SK-N-SH (cell line): ENCODE measurements at regions not wholly inside any gene's neighbourhood (a gene's known extent, or its start where the extent isn't known, plus 50 kb on each side); places are given as distances from the start of the nearest gene placed in this dataset.

Source experiments
- CTCF ChIA-PET: fragments of 300-600, 350-600 bp; formaldehyde crosslinking; extraction: SDS; loops from one replicate; lab custom pipeline; 2021; lab: Yijun Ruan, JAX
- POLR2A ChIA-PET: fragments of 350-600 bp; sonication (Branson Sonifier 250); formaldehyde crosslinking; extraction: SDS; loops from one replicate; lab custom pipeline; 2020; ENCODE audit warnings: antibody characterized with exemption, inconsistent platforms; lab: Yijun Ruan, JAX
- DNase-seq: peaks from one replicate; pipeline ENCODE4 v3.0.0; 2012
- H2AFZ ChIP-seq: fragments of 200-600 bp; sonication (generic); 2 replicates; pipeline ENCODE4 v1.8.1; 2016; ENCODE audit warnings: antibody characterized with exemption, mild to moderate bottlenecking, low read depth
- H3F3A ChIP-seq: fragments of 200-600 bp; sonication (generic); replicated peaks from 2 replicates; pipeline ENCODE3; 2016; ENCODE audit warnings: antibody characterized with exemption, mild to moderate bottlenecking; ENCODE audit not compliant: insufficient read depth
- H3K27ac ChIP-seq, 2 experiments: fragments of 200-500 bp in 1 of 2; fragments of 200-600 bp in 1 of 2; sonication (Bioruptor generic) in 1 of 2; sonication (generic), shearing (Covaris generic) in 1 of 2; 2 replicates each; pipeline versions ENCODE4 v1.5.1 to v1.6.1; 2014 to 2016; ENCODE audit warnings: low read depth in 2 of 2, inconsistent platforms in 1 of 2, low read length in 1 of 2, mild to moderate bottlenecking in 1 of 2, mixed read lengths in 1 of 2
- H3K27me3 ChIP-seq: fragments of 200-600 bp; sonication (generic), shearing (Covaris generic); 2 replicates; pipeline ENCODE4 v1.6.1; 2016; ENCODE audit warnings: mixed run types; ENCODE audit not compliant: insufficient read depth
- H3K36me3 ChIP-seq, 2 experiments: fragments of 200-500 bp in 1 of 2; fragments of 200-600 bp in 1 of 2; sonication (Bioruptor generic) in 1 of 2; sonication (generic) in 1 of 2; replicated peaks in 1 of 2; 2 replicates each; pipeline versions ENCODE3 to v1.5.1; 2014 to 2016; ENCODE audit warnings: low read length in 1 of 2, mild to moderate bottlenecking in 1 of 2; ENCODE audit not compliant: insufficient read depth in 2 of 2, control insufficient read depth in 1 of 2
- H3K4me1 ChIP-seq, 2 experiments: fragments of 200-500 bp in 1 of 2; fragments of 200-600 bp in 1 of 2; sonication (Bioruptor generic) in 1 of 2; sonication (generic), shearing (Covaris generic) in 1 of 2; 2 replicates each; pipeline versions ENCODE4 v1.5.1 to v1.6.1; 2014 to 2016; ENCODE audit warnings: low read depth in 1 of 2, low read length in 1 of 2, mixed run types in 1 of 2; ENCODE audit not compliant: insufficient read depth in 2 of 2, control insufficient read depth in 1 of 2
- H3K4me2 ChIP-seq: fragments of 200-600 bp; sonication (generic), shearing (Covaris generic); 2 replicates; pipeline ENCODE4 v1.6.1; 2017; ENCODE audit warnings: mixed run types
- H3K4me3 ChIP-seq, 2 experiments: fragments of 200-500 bp in 1 of 2; fragments of 200-600 bp in 1 of 2; sonication (Bioruptor generic) in 1 of 2; sonication (generic), shearing (Covaris generic) in 1 of 2; 2 replicates each; pipeline versions ENCODE4 v1.5.1 to v1.8.1; 2014 to 2016; ENCODE audit warnings: low read depth in 2 of 2, inconsistent platforms in 1 of 2, low read length in 1 of 2, mild to moderate bottlenecking in 1 of 2, mixed read lengths in 1 of 2, moderate library complexity in 1 of 2
- H3K79me2 ChIP-seq: fragments of 200-600 bp; sonication (generic); 2 replicates; pipeline ENCODE4 v1.8.1; 2017; ENCODE audit warnings: mild to moderate bottlenecking; ENCODE audit not compliant: insufficient read depth
- H3K9ac ChIP-seq: fragments of 200-600 bp; sonication (generic); 2 replicates; pipeline ENCODE4 v1.6.1; 2017; ENCODE audit warnings: mixed run types
- H3K9me2 ChIP-seq: fragments of 200-600 bp; sonication (generic); 2 replicates; pipeline ENCODE4 v1.6.1; 2017; ENCODE audit warnings: mixed run types
- H3K9me3 ChIP-seq: fragments of 200-600 bp; sonication (generic); 2 replicates; pipeline ENCODE4 v1.6.1; 2017; ENCODE audit warnings: mixed run types, mild to moderate bottlenecking, moderate library complexity
- H4K20me1 ChIP-seq: fragments of 200-600 bp; sonication (generic); 2 replicates; pipeline ENCODE4 v1.6.1; 2017; ENCODE audit warnings: mild to moderate bottlenecking, mixed run types; ENCODE audit not compliant: insufficient read depth
- CHD2 ChIP-seq: fragments of 150-350 bp; IDR thresholded peaks from 2 replicates; pipeline ENCODE4 v1.6.1; 2018; ENCODE audit warnings: low read length; ENCODE audit not compliant: partially characterized antibody
- ELF1 ChIP-seq: IDR thresholded peaks from 2 replicates; pipeline ENCODE4 v1.4.0; 2012
- EZH2phosphoT487 ChIP-seq: fragments of 200-600 bp; sonication (generic); IDR thresholded peaks from 2 replicates; pipeline ENCODE4 v1.6.1; 2017; ENCODE audit warnings: low read depth, mixed run types, mild to moderate bottlenecking, antibody characterized with exemption, moderate library complexity, borderline replicate concordance
- FOSL2 ChIP-seq: IDR thresholded peaks from 2 replicates; pipeline ENCODE4 v1.4.0; 2012; ENCODE audit warnings: low read depth, mild to moderate bottlenecking, moderate library complexity, borderline replicate concordance
- FOXM1 ChIP-seq: IDR thresholded peaks from 2 replicates; pipeline ENCODE4 v1.4.0; 2012; ENCODE audit warnings: low read depth, mild to moderate bottlenecking
- GABPA ChIP-seq: IDR thresholded peaks from 2 replicates; pipeline ENCODE4 v1.4.0; 2012; ENCODE audit warnings: low read depth, mild to moderate bottlenecking
- IRF3 ChIP-seq: fragments of 150-350 bp; IDR thresholded peaks from 2 replicates; pipeline ENCODE4 v1.6.1; 2016; ENCODE audit warnings: mild to moderate bottlenecking, low read depth, low read length
- JUND ChIP-seq: IDR thresholded peaks from 2 replicates; pipeline ENCODE4 v1.4.0; 2012
- MAX ChIP-seq: IDR thresholded peaks from 2 replicates; pipeline ENCODE4 v1.4.0; 2012; ENCODE audit warnings: low read depth
- MXI1 ChIP-seq: IDR thresholded peaks from 2 replicates; pipeline ENCODE4 v1.6.1; 2012; ENCODE audit warnings: mild to moderate bottlenecking, low read depth, low read length, improper control_type of control experiment
- NRF1 ChIP-seq: IDR thresholded peaks from 2 replicates; pipeline ENCODE4 v1.6.1; 2012; ENCODE audit warnings: low read depth, mild to moderate bottlenecking, low read length
- RCOR1 ChIP-seq: fragments of 150-350 bp; IDR thresholded peaks from 2 replicates; pipeline ENCODE4 v1.6.1; 2017; ENCODE audit warnings: antibody characterized with exemption, low read length
- REST ChIP-seq: IDR thresholded peaks from 2 replicates; pipeline ENCODE4 v1.6.1; 2012; ENCODE audit warnings: mild to moderate bottlenecking, low read depth, low read length, moderate library complexity
- RFX5 ChIP-seq: IDR thresholded peaks from 2 replicates; pipeline ENCODE4 v1.6.1; 2012; ENCODE audit warnings: mild to moderate bottlenecking, improper control_type of control experiment, low read length
- SIN3A ChIP-seq: IDR thresholded peaks from 2 replicates; pipeline ENCODE4 v1.6.1; 2012; ENCODE audit warnings: low read depth, mild to moderate bottlenecking, low read length, moderate library complexity, borderline replicate concordance
- SMC3 ChIP-seq: IDR thresholded peaks from 2 replicates; pipeline ENCODE4 v1.6.1; 2012; ENCODE audit warnings: low read depth, low read length, improper control_type of control experiment
- TAF1 ChIP-seq: IDR thresholded peaks from 2 replicates; pipeline ENCODE4 v1.6.1; 2012; ENCODE audit warnings: low read depth, mild to moderate bottlenecking, low read length, moderate library complexity, borderline replicate concordance
- USF1 ChIP-seq: IDR thresholded peaks from 2 replicates; pipeline ENCODE4 v1.4.0; 2012; ENCODE audit warnings: low read depth, borderline replicate concordance
- USF2 ChIP-seq: fragments of 150-350 bp; IDR thresholded peaks from 2 replicates; pipeline ENCODE4 v1.6.1; 2017; ENCODE audit warnings: antibody characterized with exemption, low read length, low read depth, borderline replicate concordance
- YY1 ChIP-seq: IDR thresholded peaks from 2 replicates; pipeline ENCODE4 v1.4.0; 2012; ENCODE audit warnings: low read depth, mild to moderate bottlenecking
- ZBTB33 ChIP-seq: IDR thresholded peaks from 2 replicates; pipeline ENCODE4 v1.4.0; 2012; ENCODE audit warnings: low read depth, borderline replicate concordance
- WGBS: methylation state at CpG from one replicate; pipeline ENCODE4 v1.1.6; 2017; ENCODE audit warnings: low lambda C conversion rate; 5-methylcytosine and 5-hydroxymethylcytosine counted together

DNA sequence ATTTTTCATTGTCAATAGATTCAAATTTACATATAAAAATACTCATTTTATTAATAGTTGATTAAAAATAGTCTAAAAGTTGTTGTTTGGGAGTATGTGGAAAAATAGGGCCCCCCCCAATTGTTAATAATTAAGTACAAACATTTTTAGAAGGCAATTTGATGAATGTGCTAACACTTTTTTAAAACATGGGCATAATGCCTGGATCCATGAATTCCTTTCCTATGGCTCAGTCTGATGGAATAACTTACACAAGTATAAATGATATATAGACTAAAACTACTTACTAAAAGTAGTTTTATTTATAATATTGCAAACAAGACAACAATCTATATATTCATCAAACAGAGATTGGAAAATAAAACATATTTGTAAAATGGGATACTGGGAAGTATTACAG is 247.2 kb upstream of the LRRN1 start:
- Histone ChIP-seq H3F3A (no peaks in the 10 kb centered on the region), H3K79me2 (no peaks in the 10 kb centered on the region)
- no peak for DNase-seq
- no peak for TF ChIP-seq NRF1
- no peak for TF ChIP-seq MAX
- no peak for TF ChIP-seq FOXM1
- TF ChIP-seq GABPA = no peak
- TF ChIP-seq JUND = no peak
- TF ChIP-seq FOSL2 = no peak
- TF ChIP-seq YY1 = no peak
- no peak for TF ChIP-seq TAF1
- no peak for TF ChIP-seq ELF1
- TF ChIP-seq ZBTB33 = no peak
- TF ChIP-seq USF1 = no peak
- no peak for TF ChIP-seq MXI1
- TF ChIP-seq SIN3A = no peak
- TF ChIP-seq, all 33 proteins: peak for 0
- Histone ChIP-seq H2AFZ (no peak overlapping the region), H3K9ac (no peak overlapping the region), H3K36me3 (no peaks in the 10 kb centered on the region), H3K27ac (no peak overlapping the region), H3K4me3 (no peak overlapping the region), H3K9me3 (no peaks in the 10 kb centered on the region), H3K27me3 (no peaks in the 10 kb centered on the region), H3K4me2 (no peak overlapping the region), H3K4me1 (no peaks in the 10 kb centered on the region), H4K20me1 (no peaks in the 10 kb centered on the region), H3K9me2 (no peaks in the 10 kb centered on the region)
- ChIA-PET POLR2A (no interaction called here), CTCF (interaction anchor here (0.6 kb wide), 1 partner anchor 237 kb away, joined by 4 read pairs; no protein-coding TSS in a partner anchor)

DNA sequence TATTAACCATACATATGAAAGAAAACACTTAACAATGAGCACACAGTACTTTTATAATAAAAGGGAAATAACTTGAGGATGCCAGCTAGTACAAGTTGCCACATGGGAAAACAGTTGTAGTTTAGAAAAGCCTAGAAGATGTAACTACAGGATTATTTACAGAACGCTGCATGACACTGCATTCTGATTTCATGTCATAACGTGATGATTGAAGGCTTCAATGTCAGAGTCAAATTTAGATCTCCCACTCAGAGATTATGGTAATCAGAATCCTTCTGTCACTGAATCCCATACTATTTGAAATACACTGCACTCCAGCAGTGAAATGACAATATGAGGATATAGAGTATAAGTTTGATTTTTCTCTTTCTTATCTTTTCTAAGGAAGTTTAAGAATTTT is 253.9 kb upstream of the LRRN1 start:
- Histone ChIP-seq H3K4me3 (no peak overlapping the region), H3F3A (no peaks in the 10 kb centered on the region), H4K20me1 (no peaks in the 10 kb centered on the region), H3K4me2 (no peak overlapping the region), H3K27ac (no peak overlapping the region), H3K27me3 (no peaks in the 10 kb centered on the region), H3K36me3 (no peaks in the 10 kb centered on the region), H3K9me3 (no peaks in the 10 kb centered on the region), H2AFZ (no peak overlapping the region), H3K79me2 (no peaks in the 10 kb centered on the region), H3K4me1 (no peaks in the 10 kb centered on the region), H3K9me2 (no peaks in the 10 kb centered on the region), H3K9ac (no peak overlapping the region)
- ChIA-PET POLR2A (no interaction called here), CTCF (no interaction called here)
- 9% methylated on average over 2 of the region's 2 CpGs for WGBS
- DNase-seq = no peak
- TF ChIP-seq RCOR1 (no peak), REST (no peak), MXI1 (no peak), CHD2 (no peak), USF2 (no peak), NRF1 (no peak), GABPA (no peak), IRF3 (no peak), YY1 (no peak), SMC3 (no peak), FOSL2 (no peak), EZH2phosphoT487 (no peak), ELF1 (no peak), RFX5 (no peak)
